MM.1S (cell line): ENCODE measurements at regions not wholly inside any gene's neighbourhood (a gene's known extent, or its start where the extent isn't known, plus 50 kb on each side); places are given as distances from the start of the nearest gene placed in this dataset.

Experiments
- EZH2 ChIP-seq: fragments of 300-600 bp; sonication (generic); optimal IDR thresholded peaks from 2 replicates; pipeline ENCODE3; 2017; ENCODE audit warnings: low read depth, mild to moderate bottlenecking, antibody characterized with exemption, low read length, mixed read lengths
- EZH2phosphoT487 ChIP-seq: fragments of 300-600 bp; sonication (generic); IDR thresholded peaks from 2 replicates; pipeline ENCODE4 v1.6.1; 2018; ENCODE audit warnings: antibody characterized with exemption, low read length
- TF ChIP-seq, protein P1 (sequence below): fragments of 300-600 bp; sonication (generic); IDR thresholded peaks from 2 replicates; pipeline ENCODE4 v1.5.1; 2016; ENCODE audit warnings: antibody characterized with exemption, low read length, mixed read lengths

DNA sequence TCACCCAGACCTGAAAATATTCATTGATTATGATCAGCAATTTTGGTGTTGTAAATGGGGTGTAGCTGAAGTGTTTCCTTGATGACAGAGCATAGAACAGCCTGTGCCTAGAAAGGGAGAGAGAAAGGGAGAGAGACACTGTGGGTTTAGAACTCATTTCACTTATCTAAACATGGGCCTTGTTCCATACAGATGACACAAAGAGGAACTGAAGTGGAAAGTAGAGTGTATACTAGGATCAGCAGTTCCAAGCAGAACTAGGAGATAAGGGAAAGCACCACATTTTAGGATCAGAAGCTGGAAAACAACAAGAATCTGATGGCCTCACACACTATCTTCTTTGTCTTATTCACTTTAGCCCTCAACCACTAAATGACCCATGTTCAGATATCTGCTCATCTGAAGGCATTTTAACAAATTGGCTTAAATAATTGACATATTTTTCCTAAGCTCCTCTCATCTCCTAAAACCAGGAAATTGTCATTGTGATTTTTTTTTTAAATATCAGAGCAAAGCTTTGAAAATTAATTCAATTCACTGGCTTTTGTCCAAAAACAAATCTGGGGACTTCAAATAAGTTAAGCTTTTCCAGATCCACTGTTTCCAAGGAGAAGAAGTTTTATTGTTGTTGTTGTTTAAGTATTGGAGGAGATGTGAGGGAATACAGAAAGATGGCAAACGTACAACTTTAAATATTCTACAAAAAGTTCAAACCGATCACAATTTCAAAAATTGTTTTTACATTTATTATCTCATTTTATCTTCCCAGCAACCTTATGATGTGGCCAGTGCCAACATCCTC is 103.8 kb downstream of the LYPLAL1 start:
- TF ChIP-seq, protein P1, sequence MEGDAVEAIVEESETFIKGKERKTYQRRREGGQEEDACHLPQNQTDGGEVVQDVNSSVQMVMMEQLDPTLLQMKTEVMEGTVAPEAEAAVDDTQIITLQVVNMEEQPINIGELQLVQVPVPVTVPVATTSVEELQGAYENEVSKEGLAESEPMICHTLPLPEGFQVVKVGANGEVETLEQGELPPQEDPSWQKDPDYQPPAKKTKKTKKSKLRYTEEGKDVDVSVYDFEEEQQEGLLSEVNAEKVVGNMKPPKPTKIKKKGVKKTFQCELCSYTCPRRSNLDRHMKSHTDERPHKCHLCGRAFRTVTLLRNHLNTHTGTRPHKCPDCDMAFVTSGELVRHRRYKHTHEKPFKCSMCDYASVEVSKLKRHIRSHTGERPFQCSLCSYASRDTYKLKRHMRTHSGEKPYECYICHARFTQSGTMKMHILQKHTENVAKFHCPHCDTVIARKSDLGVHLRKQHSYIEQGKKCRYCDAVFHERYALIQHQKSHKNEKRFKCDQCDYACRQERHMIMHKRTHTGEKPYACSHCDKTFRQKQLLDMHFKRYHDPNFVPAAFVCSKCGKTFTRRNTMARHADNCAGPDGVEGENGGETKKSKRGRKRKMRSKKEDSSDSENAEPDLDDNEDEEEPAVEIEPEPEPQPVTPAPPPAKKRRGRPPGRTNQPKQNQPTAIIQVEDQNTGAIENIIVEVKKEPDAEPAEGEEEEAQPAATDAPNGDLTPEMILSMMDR, result no peak
- TF ChIP-seq EZH2 (no peak), EZH2phosphoT487 (no peak)
